NB4 (cell line): ENCODE measurements at regions not wholly inside any gene's neighbourhood (a gene's known extent, or its start where the extent isn't known, plus 50 kb on each side); places are given as distances from the start of the nearest gene placed in this dataset.

Experiments used
- CTCF ChIP-seq: IDR thresholded peaks from one replicate; pipeline ENCODE4 v1.5.1; 2012; ENCODE audit warnings: low read depth, low read length
- POLR2A ChIP-seq: IDR thresholded peaks from 2 replicates; pipeline ENCODE4 v1.6.1; 2011; ENCODE audit warnings: mild to moderate bottlenecking; ENCODE audit not compliant: insufficient read length; ENCODE audit errors: extremely low read depth

GRCh38 chr10:56586461-56586891 is 225.4 kb upstream of the ZWINT start:
- TF ChIP-seq POLR2A = no peak
- no peak for TF ChIP-seq CTCF
